CD14-positive monocyte (primary cell): ENCODE measurements at regions not wholly inside any gene's neighbourhood (a gene's known extent, or its start where the extent isn't known, plus 50 kb on each side); places are given as distances from the start of the nearest gene placed in this dataset.
A peak's percentile ranks its signal among the peaks of the same experiment; 100 is the strongest.

Source experiments
- DNase-seq, 3 donors: peaks; one replicate each; pipeline ENCODE4 v3.0.0-alpha.2; 2011 to 2022
- H2AFZ ChIP-seq: 2 replicates; pipeline ENCODE4 v1.6.0; 2012; ENCODE audit warnings: mild to moderate bottlenecking, low read depth, low read length, inconsistent platforms; ENCODE audit not compliant: insufficient read depth, poor library complexity, severe bottlenecking
- H3K27ac ChIP-seq, 2 donors: 1 replicate in 1 of 2; 2 replicates in 1 of 2; pipeline ENCODE4 v1.5.1; 2012 to 2013; ENCODE audit warnings: low read length in 2 of 2, control low read depth in 1 of 2, inconsistent platforms in 1 of 2, low read depth in 1 of 2, mild to moderate bottlenecking in 1 of 2
- H3K27me3 ChIP-seq, 2 donors: one replicate each; pipeline versions ENCODE4 v1.6.0 to v1.6.1; 2011 to 2013; ENCODE audit warnings: low read length in 2 of 2; ENCODE audit not compliant: control insufficient read depth in 2 of 2, insufficient read depth in 2 of 2
- H3K36me3 ChIP-seq, 2 donors: replicated peaks in 1 of 2; 1 replicate in 1 of 2; 2 replicates in 1 of 2; pipeline versions ENCODE4 v1.5.1 to v1.6.1; 2012 to 2013; ENCODE audit warnings: low read length in 2 of 2, control low read depth in 1 of 2, inconsistent platforms in 1 of 2, mild to moderate bottlenecking in 1 of 2; ENCODE audit not compliant: insufficient read depth in 2 of 2, control insufficient read depth in 1 of 2
- H3K4me1 ChIP-seq, 2 donors: 1 replicate in 1 of 2; 2 replicates in 1 of 2; pipeline versions ENCODE4 v1.5.1 to v1.6.1; 2012 to 2013; ENCODE audit warnings: low read length in 2 of 2, control low read depth in 1 of 2, inconsistent platforms in 1 of 2, mild to moderate bottlenecking in 1 of 2, moderate library complexity in 1 of 2; ENCODE audit not compliant: insufficient read depth in 2 of 2, control insufficient read depth in 1 of 2
- H3K4me2 ChIP-seq: replicated peaks from 2 replicates; pipeline ENCODE3; 2012; ENCODE audit warnings: low read length, moderate library complexity, mild to moderate bottlenecking; ENCODE audit not compliant: poor library complexity, severe bottlenecking; ENCODE audit errors: extremely low read depth
- H3K4me3 ChIP-seq, 3 experiments: fragments of 200-600 bp in 1 of 3; sonication (generic) in 1 of 3; replicated peaks in 1 of 3; 1 replicate in 2 of 3; 2 replicates in 1 of 3; pipeline ENCODE4 v1.5.1; 2011 to 2013; ENCODE audit warnings: low read length in 3 of 3, mild to moderate bottlenecking in 3 of 3, control low read depth in 2 of 3, low read depth in 2 of 3, inconsistent platforms in 1 of 3, moderate library complexity in 1 of 3
- H3K79me2 ChIP-seq: 2 replicates; pipeline ENCODE4 v1.6.0; 2012; ENCODE audit warnings: mild to moderate bottlenecking, control low read depth, inconsistent platforms, low read length, moderate library complexity; ENCODE audit not compliant: insufficient read depth
- H3K9ac ChIP-seq: 2 replicates; pipeline ENCODE4 v1.6.0; 2017; ENCODE audit warnings: low read length, mild to moderate bottlenecking; ENCODE audit not compliant: insufficient read depth, poor library complexity, severe bottlenecking
- H3K9me3 ChIP-seq, 2 donors: replicated peaks in 1 of 2; 1 replicate in 1 of 2; 2 replicates in 1 of 2; pipeline versions ENCODE4 v1.5.1 to v1.6.1; 2012 to 2013; ENCODE audit warnings: low read length in 2 of 2, control low read depth in 1 of 2; ENCODE audit not compliant: control insufficient read depth in 1 of 2, insufficient read depth in 1 of 2
- H4K20me1 ChIP-seq: 2 replicates; pipeline ENCODE4 v1.6.0; 2012; ENCODE audit warnings: mild to moderate bottlenecking, low read length, control low read depth, moderate library complexity; ENCODE audit not compliant: insufficient read depth
- H3K27ac Mint-ChIP-seq, 7 donors: one replicate each; pipeline ENCODE4 v1.8.0; 2020; ENCODE audit warnings: mild to moderate bottlenecking in 7 of 7, mixed read lengths in 7 of 7, moderate library complexity in 6 of 7, inconsistent platforms in 2 of 7
- H3K27me3 Mint-ChIP-seq, 3 donors: one replicate each; pipeline ENCODE4 v1.8.0; 2021 to 2022; ENCODE audit warnings: low read depth in 3 of 3, mild to moderate bottlenecking in 3 of 3, mixed read lengths in 3 of 3, moderate library complexity in 3 of 3, inconsistent platforms in 1 of 3
- H3K36me3 Mint-ChIP-seq, 2 donors: one replicate each; pipeline ENCODE4 v1.8.0; 2020; ENCODE audit warnings: mixed read lengths in 2 of 2, inconsistent platforms in 1 of 2, mild to moderate bottlenecking in 1 of 2
- H3K4me1 Mint-ChIP-seq: one replicate; pipeline ENCODE4 v1.8.0; 2020; ENCODE audit warnings: mild to moderate bottlenecking, mixed read lengths
- H3K4me3 Mint-ChIP-seq, 2 donors: one replicate each; pipeline ENCODE4 v1.8.0; 2020; ENCODE audit warnings: mild to moderate bottlenecking in 2 of 2, mixed read lengths in 2 of 2, moderate library complexity in 1 of 2
- H3K9me3 Mint-ChIP-seq, 7 donors: one replicate each; pipeline ENCODE4 v1.8.0; 2020 to 2022; ENCODE audit warnings: mixed read lengths in 7 of 7, mild to moderate bottlenecking in 6 of 7, moderate library complexity in 6 of 7, inconsistent platforms in 2 of 7
- WGBS: methylation state at CpG from one replicate; pipeline ENCODE4 v1.1.5; 2013; ENCODE audit warnings: missing lambda C conversion rate; ENCODE audit not compliant: insufficient coverage; 5-methylcytosine and 5-hydroxymethylcytosine counted together
- intact Hi-C, 2 donors: fragments of 100-400 bp; cut with micrococcal nuclease; formaldehyde crosslinking; loops; one replicate each; pipeline versions ENCODE4 v1.15.0 to v1.15.1; 2023
- TF ChIP-seq, protein P1 (sequence below): fragments of 200-600 bp; IDR thresholded peaks from one replicate; pipeline ENCODE4 v1.8.0; 2022; ENCODE audit warnings: antibody characterized with exemption, mild to moderate bottlenecking

DNA sequence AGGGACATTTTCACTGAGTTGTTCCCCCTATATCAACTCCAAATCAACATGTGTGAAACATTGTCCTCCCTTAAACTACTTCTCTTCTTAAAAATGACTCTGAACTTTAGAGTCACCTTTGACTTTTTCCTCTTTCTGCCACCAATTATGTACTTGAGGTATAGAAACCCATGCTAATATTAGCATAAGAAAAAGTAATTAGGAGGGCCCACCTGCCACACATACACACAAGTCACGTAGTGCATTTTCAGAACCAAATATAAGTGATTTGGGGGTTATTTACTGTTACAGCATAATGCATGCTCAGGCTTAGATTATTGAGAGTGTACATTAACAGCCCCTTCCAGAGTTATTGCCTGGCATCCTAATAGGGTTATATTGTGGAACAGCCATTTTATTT lies 432.7 kb downstream of the ZIC3 start:
- Histone ChIP-seq H3K27me3 (no peaks in the 10 kb centered on the region), H3K79me2 (no peaks in the 10 kb centered on the region), H3K9me3 (no peaks in the 10 kb centered on the region), H3K36me3 (no peaks in the 10 kb centered on the region), H3K27ac (no peak overlapping the region), H3K9ac (no peak overlapping the region), H3K4me1 (no peaks in the 10 kb centered on the region), H2AFZ (no peak overlapping the region), H4K20me1 (no peaks in the 10 kb centered on the region), H3K4me2 (no peak overlapping the region), H3K4me3 (no peak overlapping the region)
- Mint-ChIP-seq H3K27me3 (no peaks in the 10 kb centered on the region), H3K36me3 (no peaks in the 10 kb centered on the region), H3K4me1 (no peaks in the 10 kb centered on the region), H3K27ac (peak overlapping the region in 1 of 7 donors; percentile 5), H3K4me3 (no peak overlapping the region), H3K9me3 (peaks cover 0 to 1% (median 0%) of the 10 kb centered on the region in 7 donors)
- TF ChIP-seq, protein P1, sequence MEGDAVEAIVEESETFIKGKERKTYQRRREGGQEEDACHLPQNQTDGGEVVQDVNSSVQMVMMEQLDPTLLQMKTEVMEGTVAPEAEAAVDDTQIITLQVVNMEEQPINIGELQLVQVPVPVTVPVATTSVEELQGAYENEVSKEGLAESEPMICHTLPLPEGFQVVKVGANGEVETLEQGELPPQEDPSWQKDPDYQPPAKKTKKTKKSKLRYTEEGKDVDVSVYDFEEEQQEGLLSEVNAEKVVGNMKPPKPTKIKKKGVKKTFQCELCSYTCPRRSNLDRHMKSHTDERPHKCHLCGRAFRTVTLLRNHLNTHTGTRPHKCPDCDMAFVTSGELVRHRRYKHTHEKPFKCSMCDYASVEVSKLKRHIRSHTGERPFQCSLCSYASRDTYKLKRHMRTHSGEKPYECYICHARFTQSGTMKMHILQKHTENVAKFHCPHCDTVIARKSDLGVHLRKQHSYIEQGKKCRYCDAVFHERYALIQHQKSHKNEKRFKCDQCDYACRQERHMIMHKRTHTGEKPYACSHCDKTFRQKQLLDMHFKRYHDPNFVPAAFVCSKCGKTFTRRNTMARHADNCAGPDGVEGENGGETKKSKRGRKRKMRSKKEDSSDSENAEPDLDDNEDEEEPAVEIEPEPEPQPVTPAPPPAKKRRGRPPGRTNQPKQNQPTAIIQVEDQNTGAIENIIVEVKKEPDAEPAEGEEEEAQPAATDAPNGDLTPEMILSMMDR, result no peak
- DNase-seq, result no peak
- no CpG with 5 or more reads among the region's 1 CpG for WGBS
- intact Hi-C loops, result no loop called here

DNA sequence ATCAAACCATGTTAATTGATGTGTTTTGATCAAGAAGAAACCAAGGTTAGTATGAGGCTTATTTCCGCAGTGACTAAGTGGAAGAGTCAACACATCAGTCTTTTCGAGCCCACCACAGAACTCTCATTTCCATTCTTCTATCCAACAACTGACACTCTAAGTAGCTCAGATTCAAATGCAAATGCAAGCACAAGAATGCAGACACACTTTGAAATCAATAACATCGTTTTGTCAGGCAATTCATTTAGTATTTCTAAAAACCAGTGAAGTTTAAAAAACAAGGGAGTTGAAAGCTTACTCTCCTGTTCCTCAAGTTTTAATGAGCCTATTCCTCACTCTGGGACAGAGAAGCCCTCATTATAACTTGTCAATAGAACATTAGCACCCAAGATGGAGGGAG lies 433.1 kb downstream of the ZIC3 start:
- WGBS, result no CpG with 5 or more reads among the region's 3 CpGs
- H3K4me3 ChIP-seq, result no peak overlapping the region
- Mint-ChIP-seq H3K9me3 (peaks cover 0 to 3% (median 0%) of the 10 kb centered on the region in 7 donors), H3K27me3 (no peaks in the 10 kb centered on the region), H3K36me3 (no peaks in the 10 kb centered on the region), H3K4me1 (no peaks in the 10 kb centered on the region), H3K4me3 (no peak overlapping the region), H3K27ac (no peak overlapping the region)
- no peak overlapping the region for H3K4me2 ChIP-seq
- intact Hi-C loops, result no loop called here
- no peaks in the 10 kb centered on the region for H3K36me3 ChIP-seq
- H3K9me3 ChIP-seq, result no peaks in the 10 kb centered on the region
- TF ChIP-seq, protein P1, result no peak
- H3K9ac ChIP-seq, result no peak overlapping the region
- no peak for DNase-seq
- no peaks in the 10 kb centered on the region for H3K79me2 ChIP-seq
- no peaks in the 10 kb centered on the region for H3K27me3 ChIP-seq
- H3K4me1 ChIP-seq, result no peaks in the 10 kb centered on the region
- H4K20me1 ChIP-seq, result no peaks in the 10 kb centered on the region
- H2AFZ ChIP-seq, result no peak overlapping the region
- no peak overlapping the region for H3K27ac ChIP-seq
